ENCODE measurements at regions not wholly inside any gene's neighbourhood (a gene's known extent, or its start where the extent isn't known, plus 50 kb on each side); places are given as distances from the start of the nearest gene placed in this dataset.

- TF ChIP-seq CTCF (conservative IDR thresholded peaks at IDR 0.05; ENCODE audit: low read length) (no peak), EZH2phosphoT487 (IDR thresholded peaks at IDR 0.05; ENCODE audit: borderline replicate concordance, low read depth, low read length) (no peak)
Measured at GRCh38 chr9:103997856-103998370, 96.2 kb upstream of the SMC2 start.

Data from OCI-LY7 (cell line).